ENCODE measurements at regions not wholly inside any gene's neighbourhood (a gene's known extent, or its start where the extent isn't known, plus 50 kb on each side); places are given as distances from the start of the nearest gene placed in this dataset.

DNA sequence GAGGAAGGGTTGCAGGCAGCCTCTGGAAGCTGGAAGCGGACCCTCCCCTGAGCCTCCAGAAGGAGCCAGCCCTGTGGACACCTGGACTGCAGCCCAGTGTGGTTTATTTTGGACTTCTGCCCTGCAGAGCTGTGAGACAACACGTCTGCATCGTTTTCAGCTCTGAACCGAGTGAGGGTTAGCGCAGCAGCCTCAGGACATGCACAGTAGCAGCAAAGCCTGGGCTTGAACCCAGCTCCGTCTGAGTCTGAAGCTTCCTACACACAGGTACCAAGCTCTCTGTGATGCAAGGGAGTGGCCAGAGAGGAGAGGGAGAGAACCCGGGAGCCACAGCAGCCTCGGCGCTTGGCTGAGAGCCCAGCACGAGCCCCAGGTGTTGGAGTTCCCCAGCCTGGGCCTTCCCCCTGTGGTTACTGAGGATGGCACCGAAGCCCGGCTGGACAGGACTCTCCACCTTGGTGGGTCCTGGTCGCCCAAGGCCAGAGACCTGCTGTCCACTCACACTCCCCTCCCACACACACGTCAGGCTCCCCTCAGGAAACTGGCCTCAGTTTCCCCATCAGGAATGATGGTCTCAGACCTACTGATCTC, 128.2 kb downstream of the OLFM1 start:
- H3K79me2 ChIP-seq (ENCODE audit: insufficient read depth, low read length), result no peaks in the 10 kb centered on the region
- no peak overlapping the region for H3K9ac ChIP-seq (ENCODE audit: low read depth, low read length, poor library complexity, severe bottlenecking)
- no peak overlapping the region for H2AFZ ChIP-seq (ENCODE audit: low read length)
- no peaks in the 10 kb centered on the region for H3K4me1 ChIP-seq (ENCODE audit: insufficient read depth, low read length, poor library complexity, severe bottlenecking)
- H3K4me2 ChIP-seq (ENCODE audit: low read depth, low read length, poor library complexity, severe bottlenecking), result no peak overlapping the region
- H3K9me3 ChIP-seq (ENCODE audit: insufficient read depth, low read depth, low read length), result peaks cover 22% of the 10 kb centered on the region; the same call in 1 of the 2 replicates
- no peak overlapping the region for H3K4me3 ChIP-seq (ENCODE audit: low read length, poor library complexity, severe bottlenecking)
- no peaks in the 10 kb centered on the region for H3K9me2 ChIP-seq (replicated peaks; ENCODE audit: low read depth, low read length)
- no peaks in the 10 kb centered on the region for H3K36me3 ChIP-seq (ENCODE audit: insufficient read depth, low read length)
- H3K27me3 ChIP-seq (ENCODE audit: insufficient read depth, low read length, poor library complexity, severe bottlenecking), result no peaks in the 10 kb centered on the region
- H4K20me1 ChIP-seq (ENCODE audit: insufficient read depth, low read length, poor library complexity, severe bottlenecking), result no peaks in the 10 kb centered on the region
- no peaks in the 10 kb centered on the region for H3F3A ChIP-seq (ENCODE audit: low read depth)
- TF ChIP-seq, protein P1, sequence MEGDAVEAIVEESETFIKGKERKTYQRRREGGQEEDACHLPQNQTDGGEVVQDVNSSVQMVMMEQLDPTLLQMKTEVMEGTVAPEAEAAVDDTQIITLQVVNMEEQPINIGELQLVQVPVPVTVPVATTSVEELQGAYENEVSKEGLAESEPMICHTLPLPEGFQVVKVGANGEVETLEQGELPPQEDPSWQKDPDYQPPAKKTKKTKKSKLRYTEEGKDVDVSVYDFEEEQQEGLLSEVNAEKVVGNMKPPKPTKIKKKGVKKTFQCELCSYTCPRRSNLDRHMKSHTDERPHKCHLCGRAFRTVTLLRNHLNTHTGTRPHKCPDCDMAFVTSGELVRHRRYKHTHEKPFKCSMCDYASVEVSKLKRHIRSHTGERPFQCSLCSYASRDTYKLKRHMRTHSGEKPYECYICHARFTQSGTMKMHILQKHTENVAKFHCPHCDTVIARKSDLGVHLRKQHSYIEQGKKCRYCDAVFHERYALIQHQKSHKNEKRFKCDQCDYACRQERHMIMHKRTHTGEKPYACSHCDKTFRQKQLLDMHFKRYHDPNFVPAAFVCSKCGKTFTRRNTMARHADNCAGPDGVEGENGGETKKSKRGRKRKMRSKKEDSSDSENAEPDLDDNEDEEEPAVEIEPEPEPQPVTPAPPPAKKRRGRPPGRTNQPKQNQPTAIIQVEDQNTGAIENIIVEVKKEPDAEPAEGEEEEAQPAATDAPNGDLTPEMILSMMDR (conservative IDR thresholded peaks at IDR 0.05; ENCODE audit: low read length), result no peak
- no peak for TF ChIP-seq EZH2phosphoT487 (IDR thresholded peaks at IDR 0.05; ENCODE audit: borderline replicate concordance)

DNA sequence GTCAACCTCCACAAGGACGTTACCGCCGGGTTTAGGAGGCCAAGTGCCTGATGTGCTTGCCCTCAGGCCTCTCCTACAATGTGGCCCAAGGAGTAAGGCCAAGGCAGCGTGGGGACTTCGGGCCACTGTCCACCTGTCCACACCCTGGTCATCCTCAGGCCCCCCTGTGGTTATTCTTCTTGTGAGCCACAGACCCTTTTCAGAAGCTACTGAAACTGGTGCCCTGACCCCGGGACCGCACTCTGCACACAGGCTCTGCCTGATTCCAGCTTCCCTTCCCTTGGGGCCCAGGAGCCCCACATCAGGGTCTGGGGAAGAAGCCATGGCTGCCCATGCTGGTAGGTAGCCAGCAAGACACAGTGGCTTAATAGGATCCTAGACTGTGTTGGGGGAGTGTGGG, 128.8 kb downstream of the OLFM1 start:
- Histone ChIP-seq H3K4me1 (ENCODE audit: insufficient read depth, low read length, poor library complexity, severe bottlenecking) (peaks cover 2% of the 10 kb centered on the region), H2AFZ (ENCODE audit: low read length) (no peak overlapping the region), H3K4me3 (ENCODE audit: low read length, poor library complexity, severe bottlenecking) (no peak overlapping the region), H3K79me2 (ENCODE audit: insufficient read depth, low read length) (no peaks in the 10 kb centered on the region), H3K9me3 (ENCODE audit: insufficient read depth, low read depth, low read length) (peaks cover 17% of the 10 kb centered on the region; the same call in 1 of the 2 replicates), H3K36me3 (ENCODE audit: insufficient read depth, low read length) (no peaks in the 10 kb centered on the region), H3K27me3 (ENCODE audit: insufficient read depth, low read length, poor library complexity, severe bottlenecking) (no peaks in the 10 kb centered on the region), H3K4me2 (ENCODE audit: low read depth, low read length, poor library complexity, severe bottlenecking) (no peak overlapping the region), H3K9me2 (replicated peaks; ENCODE audit: low read depth, low read length) (no peaks in the 10 kb centered on the region), H3K9ac (ENCODE audit: low read depth, low read length, poor library complexity, severe bottlenecking) (no peak overlapping the region), H4K20me1 (ENCODE audit: insufficient read depth, low read length, poor library complexity, severe bottlenecking) (no peaks in the 10 kb centered on the region), H3F3A (ENCODE audit: low read depth) (no peaks in the 10 kb centered on the region)
- TF ChIP-seq, protein P1 (conservative IDR thresholded peaks at IDR 0.05; ENCODE audit: low read length), result no peak
- TF ChIP-seq EZH2phosphoT487 (IDR thresholded peaks at IDR 0.05; ENCODE audit: borderline replicate concordance), result no peak

DNA sequence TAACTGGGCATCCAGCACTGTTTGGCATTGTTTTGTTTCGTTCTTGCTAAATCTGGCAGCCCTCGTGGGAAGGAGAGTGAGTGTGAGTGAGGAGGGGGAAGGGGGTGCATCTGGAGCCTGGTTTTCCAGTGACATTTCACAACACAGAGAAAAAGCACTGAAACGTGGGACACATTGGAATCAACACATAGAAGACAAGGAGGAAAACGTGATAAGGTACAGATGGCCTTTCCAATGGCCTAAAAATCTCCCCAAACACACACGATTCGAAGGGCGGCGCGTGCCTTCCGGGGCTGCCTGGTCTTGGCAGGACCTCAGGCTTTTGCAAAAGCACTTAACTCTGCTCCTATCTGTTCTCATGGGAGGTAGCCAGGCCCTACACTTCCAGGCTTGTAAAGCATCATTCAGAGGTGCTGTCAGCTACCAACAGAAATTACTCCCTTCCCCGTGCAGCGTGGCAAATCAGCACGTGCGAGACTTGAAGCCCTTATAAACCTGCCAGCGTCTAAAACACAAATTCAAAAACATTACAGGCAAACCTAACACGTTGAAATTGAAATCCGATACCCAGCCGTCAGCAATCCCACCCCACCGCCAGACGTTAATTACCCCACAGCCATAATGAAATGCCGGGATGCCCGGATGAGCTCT, 129.4 kb downstream of the OLFM1 start:
- Histone ChIP-seq H3K9me2 (replicated peaks; ENCODE audit: low read depth, low read length) (no peaks in the 10 kb centered on the region), H2AFZ (ENCODE audit: low read length) (no peak overlapping the region), H3K4me1 (ENCODE audit: insufficient read depth, low read length, poor library complexity, severe bottlenecking) (peaks cover 9% of the 10 kb centered on the region), H4K20me1 (ENCODE audit: insufficient read depth, low read length, poor library complexity, severe bottlenecking) (no peaks in the 10 kb centered on the region), H3K4me3 (ENCODE audit: low read length, poor library complexity, severe bottlenecking) (no peak overlapping the region), H3K9me3 (ENCODE audit: insufficient read depth, low read depth, low read length) (peaks cover 12% of the 10 kb centered on the region; the same call in 1 of the 2 replicates), H3K4me2 (ENCODE audit: low read depth, low read length, poor library complexity, severe bottlenecking) (no peak overlapping the region), H3K27me3 (ENCODE audit: insufficient read depth, low read length, poor library complexity, severe bottlenecking) (no peaks in the 10 kb centered on the region), H3K79me2 (ENCODE audit: insufficient read depth, low read length) (no peaks in the 10 kb centered on the region), H3K9ac (ENCODE audit: low read depth, low read length, poor library complexity, severe bottlenecking) (no peak overlapping the region), H3K36me3 (ENCODE audit: insufficient read depth, low read length) (no peaks in the 10 kb centered on the region), H3F3A (ENCODE audit: low read depth) (no peaks in the 10 kb centered on the region)
- TF ChIP-seq, protein P1 (conservative IDR thresholded peaks at IDR 0.05; ENCODE audit: low read length), result no peak
- no peak for TF ChIP-seq EZH2phosphoT487 (IDR thresholded peaks at IDR 0.05; ENCODE audit: borderline replicate concordance)

Data from Loucy (cell line).